ENCODE measurements at regions not wholly inside any gene's neighbourhood (a gene's known extent, or its start where the extent isn't known, plus 50 kb on each side); places are given as distances from the start of the nearest gene placed in this dataset.

- no peak for TF ChIP-seq CTCF (conservative IDR thresholded peaks at IDR 0.05; ENCODE audit: low read depth, low read length)
- TF ChIP-seq EZH2 (IDR thresholded peaks at IDR 0.05; ENCODE audit: low read length, unreplicated experiment): no peak
- no peak for TF ChIP-seq EZH2phosphoT487 (IDR thresholded peaks at IDR 0.05; ENCODE audit: borderline replicate concordance, low read length)
These were observed 628.0 kb upstream of the CDH4 start for GRCh38 chr20:60624066-60624465.
